K562 (cell line): ENCODE measurements at regions not wholly inside any gene's neighbourhood (a gene's known extent, or its start where the extent isn't known, plus 50 kb on each side); places are given as distances from the start of the nearest gene placed in this dataset.

Experiments used
- ATAC-seq: fragments of 200-7000 bp; cut with Tn5 transposase; 3 replicates; pipeline ENCODE4 v1.9.1; 2020; ENCODE audit warnings: moderate library complexity
- BruUV-seq: library from RNA; stranded (reverse); fragments of 400-500 nt; replicated peaks from 2 replicates; lab custom pipeline; 2021; lab: Mats Ljungman, UMichigan
- CTCF ChIA-PET: fragments of 300-600 bp; formaldehyde crosslinking; extraction: SDS; loops from one replicate; lab custom pipeline; 2021; ENCODE audit warnings: low intra/inter-chr PET ratio; lab: Yijun Ruan, JAX
- POLR2A ChIA-PET: fragments of 300-600, 350-650 bp; sonication (Branson Sonifier 250); formaldehyde crosslinking; extraction: SDS; loops from one replicate; lab custom pipeline; 2021; ENCODE audit warnings: antibody characterized with exemption, inconsistent platforms; lab: Yijun Ruan, JAX
- DNase-seq, 4 experiments: peaks; one replicate each; pipeline versions ENCODE4 v3.0.0 to v3.0.0-alpha.2; 2011 to 2018; ENCODE audit warnings: low spot score in 3 of 4, mixed read lengths in 3 of 4; ENCODE audit errors: extremely low read depth in 1 of 4
- FAIRE-seq: peaks from 2 replicates; lab custom pipeline; 2011; peaks lifted over from hg19 to GRCh38; lab: Jason Lieb, UNC
- H2AFZ ChIP-seq: 2 replicates; pipeline ENCODE4 v1.6.0; 2011; ENCODE audit warnings: low read depth, low read length, control low read depth, inconsistent platforms
- H3K27ac ChIP-seq: fragments of 200-600 bp; 3 replicates; pipeline ENCODE4 v1.8.0; 2011; ENCODE audit warnings: low read depth, mild to moderate bottlenecking, control low read depth, inconsistent platforms, low read length, moderate library complexity, mixed read lengths; ENCODE audit errors: extremely low read depth
- H3K27me3 ChIP-seq, 2 experiments: fragments of 300-600 bp in 1 of 2; 2 replicates in 1 of 2; 3 replicates in 1 of 2; pipeline versions ENCODE4 v1.6.0 to v1.8.0; 2011; ENCODE audit warnings: inconsistent platforms in 2 of 2, low read length in 2 of 2, mild to moderate bottlenecking in 1 of 2, mixed read lengths in 1 of 2, moderate library complexity in 1 of 2; ENCODE audit not compliant: control insufficient read depth in 2 of 2, insufficient read depth in 2 of 2
- H3K36me3 ChIP-seq: fragments of 300-600 bp; 3 replicates; pipeline ENCODE4 v1.8.0; 2011; ENCODE audit warnings: mild to moderate bottlenecking, low read length, inconsistent platforms; ENCODE audit not compliant: control insufficient read depth, insufficient read depth
- H3K4me1 ChIP-seq, 2 experiments: fragments of 200-600 bp in 1 of 2; replicated peaks in 1 of 2; 2 replicates in 1 of 2; 3 replicates in 1 of 2; pipeline versions ENCODE4 v1.5.1 to v1.8.0; 2011; ENCODE audit warnings: inconsistent platforms in 2 of 2, low read length in 2 of 2, mild to moderate bottlenecking in 1 of 2, mixed read lengths in 1 of 2, moderate library complexity in 1 of 2; ENCODE audit not compliant: control insufficient read depth in 2 of 2, insufficient read depth in 2 of 2
- H3K4me2 ChIP-seq: 2 replicates; pipeline ENCODE4 v1.6.1; 2011; ENCODE audit warnings: low read length, control low read depth, inconsistent platforms, mixed read lengths; ENCODE audit not compliant: insufficient read depth
- H3K4me3 ChIP-seq: fragments of 200-600 bp; sonication (generic), shearing (Covaris generic); 2 replicates; pipeline ENCODE4 v1.5.1; 2016; ENCODE audit warnings: control low read depth, inconsistent platforms
- H3K79me2 ChIP-seq: fragments of 200-600 bp; 3 replicates; pipeline ENCODE4 v1.8.0; 2011; ENCODE audit warnings: low read length, inconsistent platforms; ENCODE audit not compliant: control insufficient read depth, insufficient read depth
- H3K9ac ChIP-seq, 2 experiments: 2 replicates each; pipeline versions ENCODE4 v1.6.0 to v1.6.1; 2011; ENCODE audit warnings: low read depth in 2 of 2, low read length in 2 of 2, control low read depth in 1 of 2, inconsistent platforms in 1 of 2, mild to moderate bottlenecking in 1 of 2, mixed read lengths in 1 of 2; ENCODE audit not compliant: insufficient read depth in 1 of 2
- H3K9me1 ChIP-seq: one replicate; pipeline ENCODE4 v1.6.0; 2011; ENCODE audit warnings: inconsistent platforms, mild to moderate bottlenecking, low read length, moderate library complexity; ENCODE audit not compliant: control insufficient read depth, insufficient read depth
- H3K9me3 ChIP-seq: replicated peaks from 2 replicates; pipeline ENCODE4 v1.5.1; 2011; ENCODE audit warnings: low read depth, low read length, inconsistent platforms; ENCODE audit not compliant: control insufficient read depth, insufficient read depth
- H4K20me1 ChIP-seq: replicated peaks from 2 replicates; pipeline ENCODE4 v1.6.1; 2011; ENCODE audit warnings: low read length, inconsistent platforms, mixed read lengths; ENCODE audit not compliant: control insufficient read depth, insufficient read depth
- C11orf30 ChIP-seq: fragments of 450-650 bp; IDR thresholded peaks from 2 replicates; pipeline ENCODE4 v1.6.1; 2016; ENCODE audit warnings: low read depth, mild to moderate bottlenecking
- EWSR1 ChIP-seq: fragments of 450-650 bp; IDR thresholded peaks from 2 replicates; pipeline ENCODE4 v1.6.1; 2018; ENCODE audit warnings: borderline replicate concordance, mild to moderate bottlenecking, low read depth, moderate library complexity; ENCODE audit not compliant: partially characterized antibody
- GTF2E2 ChIP-seq: fragments of 200-800 bp; sonication (Bioruptor generic); IDR thresholded peaks from 2 replicates; pipeline ENCODE4 v1.6.1; 2016; ENCODE audit warnings: missing genetic modification characterization, missing compliant biosample characterization
- HSF4 ChIP-seq: fragments of 250-450 bp; sonication (Bioruptor Pico); IDR thresholded peaks from 2 replicates; pipeline ENCODE4 v2.1.2; 2022; ENCODE audit warnings: mild to moderate bottlenecking, moderate library complexity, borderline replicate concordance
- IFI16 ChIP-seq: fragments of 250-450 bp; sonication (Bioruptor Pico); IDR thresholded peaks from 2 replicates; pipeline ENCODE4 v2.1.2; 2022; ENCODE audit warnings: mild to moderate bottlenecking, inconsistent platforms
- IRF2 ChIP-seq: sonication (generic); formaldehyde crosslinking; IDR thresholded peaks from 2 replicates; pipeline ENCODE4 v1.8.1; 2022; ENCODE audit warnings: mild to moderate bottlenecking, missing genetic modification reagents
- POLR3A ChIP-seq: IDR thresholded peaks from 2 replicates; pipeline ENCODE4 v1.6.1; 2011; ENCODE audit warnings: borderline replicate concordance, mild to moderate bottlenecking, moderate library complexity; ENCODE audit not compliant: insufficient read length, insufficient read depth; ENCODE audit errors: extremely low read depth
- PREB ChIP-seq: sonication (generic); formaldehyde crosslinking; IDR thresholded peaks from 2 replicates; pipeline ENCODE4 v1.8.1; 2023; ENCODE audit warnings: mild to moderate bottlenecking, missing genetic modification reagents
- PRMT5 ChIP-seq: sonication (generic); formaldehyde crosslinking; IDR thresholded peaks from 2 replicates; pipeline ENCODE4 v1.5.0; 2020; ENCODE audit warnings: missing genetic modification reagents
- SMC3 ChIP-seq: conservative IDR thresholded peaks from 2 replicates; pipeline ENCODE4 v1.6.1; 2011; ENCODE audit warnings: low read depth, low read length, improper control_type of control experiment; ENCODE audit not compliant: insufficient read depth
- TEAD1 ChIP-seq, 2 experiments: fragments of 450-650 bp in 1 of 2; sonication (generic) in 1 of 2; formaldehyde crosslinking; IDR thresholded peaks; 2 replicates each; pipeline versions ENCODE4 v1.4.0 to v1.8.0; 2020 to 2022; ENCODE audit warnings: mild to moderate bottlenecking in 2 of 2, missing genetic modification reagents in 1 of 2
- UBTF ChIP-seq, 2 experiments: IDR thresholded peaks; 2 replicates each; pipeline ENCODE4 v1.6.1; 2012; ENCODE audit warnings: improper control_type of control experiment in 2 of 2, low read depth in 2 of 2, low read length in 2 of 2, borderline replicate concordance in 1 of 2
- WGBS: fragments of 100-300 bp; shearing (Covaris generic); methylation state at CpG from one replicate; pipeline ENCODE4 v1.1.6; 2016; ENCODE audit warnings: low coverage, mixed read lengths; ENCODE audit not compliant: insufficient coverage; ENCODE audit errors: missing lambda C conversion rate; 5-methylcytosine and 5-hydroxymethylcytosine counted together
- in situ Hi-C: fragments of 300-500 bp; cut with MboI; formaldehyde crosslinking; loops from 4 replicates; pipeline ENCODE4 v1.15.0; 2018; ENCODE audit warnings: inconsistent platforms, mixed read lengths
- intact Hi-C: fragments of 100-400 bp; cut with micrococcal nuclease; formaldehyde crosslinking; loops from 2 replicates; pipeline ENCODE4 v1.14.2; 2022

- intact Hi-C loops (no loop called here), in situ Hi-C loops (no loop called here)
- Histone ChIP-seq H3K79me2 (no peaks in the 10 kb centered on the region), H3K36me3 (no peaks in the 10 kb centered on the region), H3K4me1 (no peaks in the 10 kb centered on the region), H3K27ac (no peak overlapping the region), H3K9ac (no peak overlapping the region), H4K20me1 (no peaks in the 10 kb centered on the region), H3K27me3 (no peaks in the 10 kb centered on the region), H3K9me1 (no peaks in the 10 kb centered on the region), H3K4me3 (no peak overlapping the region), H3K9me3 (no peaks in the 10 kb centered on the region), H3K4me2 (no peak overlapping the region), H2AFZ (no peak overlapping the region)
- BruUV-seq: no TSS peak
- no peak for DNase-seq
- POLR2A ChIA-PET: no interaction called here
- CTCF ChIA-PET: no interaction called here
- TF ChIP-seq GTF2E2 (no peak), C11orf30 (peak; percentile 22; the same call in 1 of the 2 replicates), PREB (CRISPR knock-in tag) (no peak)
- no peak for ATAC-seq
- no peak for FAIRE-seq
- WGBS: 4% methylated on average over 3 of the region's 3 CpGs
Observed at GRCh38 chr7:83793558-83793957, 144.6 kb upstream of the SEMA3E start.

- Histone ChIP-seq H3K9me1 (no peaks in the 10 kb centered on the region), H3K27me3 (no peaks in the 10 kb centered on the region), H3K9me3 (no peaks in the 10 kb centered on the region; the same call in 1 of the 2 replicates), H2AFZ (no peak overlapping the region), H3K4me3 (no peak overlapping the region), H3K36me3 (no peaks in the 10 kb centered on the region), H3K27ac (no peak overlapping the region), H4K20me1 (no peaks in the 10 kb centered on the region), H3K9ac (no peak overlapping the region), H3K4me2 (no peak overlapping the region), H3K79me2 (no peaks in the 10 kb centered on the region), H3K4me1 (no peaks in the 10 kb centered on the region)
- no peak for ATAC-seq
- BruUV-seq: no TSS peak
- DNase-seq: no peak
- in situ Hi-C loops: no loop called here
- ChIA-PET CTCF (no interaction called here), POLR2A (no interaction called here)
- FAIRE-seq: no peak
- intact Hi-C loops: no loop called here
- 0% methylated on average over 1 of the region's 1 CpG for WGBS
- TF ChIP-seq IFI16 (CRISPR knock-in tag): no peak
- no peak for TF ChIP-seq EWSR1
- TF ChIP-seq POLR3A: no peak
- no peak for TF ChIP-seq PRMT5 (CRISPR knock-in tag)
- no peak for TF ChIP-seq TEAD1 (CRISPR knock-in tag; IDR thresholded peaks at IDR 0.05)
- TF ChIP-seq UBTF (IDR thresholded peaks at IDR 0.05; ENCODE audit: borderline replicate concordance in 1 of 2, low read depth in 2 of 2, low read length in 2 of 2): no peak
- TF ChIP-seq IRF2 (CRISPR knock-in tag): no peak
- TF ChIP-seq HSF4 (CRISPR knock-in tag): no peak
- no peak for TF ChIP-seq SMC3
Observed at GRCh38 chr7:83791737-83792136, 142.8 kb upstream of the SEMA3E start.
